ENCODE measurements at regions not wholly inside any gene's neighbourhood (a gene's known extent, or its start where the extent isn't known, plus 50 kb on each side); places are given as distances from the start of the nearest gene placed in this dataset.

GRCh38 chr18:44518091-44518615, 162.5 kb upstream of the SETBP1 start:
- intact Hi-C loops (cut with micrococcal nuclease): no loop called here
- ChIA-PET POLR2A (no interaction called here), CTCF (no interaction called here)
- DNase-seq: no peak
- H3K9me3 Mint-ChIP-seq: no peaks in the 10 kb centered on the region
- TF ChIP-seq CTCF (IDR thresholded peaks at IDR 0.05): no peak
- no peaks in the 10 kb centered on the region for H3K4me1 Mint-ChIP-seq (ENCODE audit: low read depth)
- no peaks in the 10 kb centered on the region for H3K27me3 Mint-ChIP-seq
- no peak overlapping the region for H3K27ac Mint-ChIP-seq
- ATAC-seq: no peak
- no peak overlapping the region for H3K4me3 Mint-ChIP-seq
- H3K36me3 Mint-ChIP-seq (ENCODE audit: low read depth): no peaks in the 10 kb centered on the region

GRCh38 chr18:44518666-44519065, 162.0 kb upstream of the SETBP1 start:
- H3K9me3 Mint-ChIP-seq: no peaks in the 10 kb centered on the region
- ChIA-PET CTCF (no interaction called here), POLR2A (no interaction called here)
- H3K4me1 Mint-ChIP-seq (ENCODE audit: low read depth): no peaks in the 10 kb centered on the region
- no peak overlapping the region for H3K27ac Mint-ChIP-seq
- no peaks in the 10 kb centered on the region for H3K36me3 Mint-ChIP-seq (ENCODE audit: low read depth)
- H3K27me3 Mint-ChIP-seq: no peaks in the 10 kb centered on the region
- intact Hi-C loops (cut with micrococcal nuclease): no loop called here
- H3K4me3 Mint-ChIP-seq: no peak overlapping the region
- DNase-seq: no peak
- TF ChIP-seq CTCF (IDR thresholded peaks at IDR 0.05): no peak
- ATAC-seq: no peak

- TF ChIP-seq CTCF (IDR thresholded peaks at IDR 0.05): no peak
- Mint-ChIP-seq H3K36me3 (ENCODE audit: low read depth) (no peaks in the 10 kb centered on the region), H3K4me1 (ENCODE audit: low read depth) (peaks cover under 1% of the 10 kb centered on the region), H3K27ac (no peak overlapping the region), H3K4me3 (no peak overlapping the region), H3K9me3 (no peaks in the 10 kb centered on the region), H3K27me3 (no peaks in the 10 kb centered on the region)
- ChIA-PET CTCF (no interaction called here), POLR2A (interaction anchor here (0.6 kb wide), 1 partner anchor 194 kb away, joined by 3 read pairs; no protein-coding TSS in a partner anchor)
- DNase-seq (no peak), ATAC-seq (no peak)
- intact Hi-C loops (cut with micrococcal nuclease): no loop called here
Observed at GRCh38 chr18:44520981-44521667, 159.6 kb upstream of the SETBP1 start.

GRCh38 chr18:44521668-44522022, 159.0 kb upstream of the SETBP1 start:
- POLR2A ChIA-PET: no interaction called here
- DNase-seq: no peak
- CTCF ChIA-PET: no interaction called here
- Mint-ChIP-seq H3K4me1 (ENCODE audit: low read depth) (peaks cover 5% of the 10 kb centered on the region), H3K27ac (no peak overlapping the region), H3K9me3 (no peaks in the 10 kb centered on the region), H3K36me3 (ENCODE audit: low read depth) (no peaks in the 10 kb centered on the region), H3K4me3 (no peak overlapping the region), H3K27me3 (no peaks in the 10 kb centered on the region)
- intact Hi-C loops (cut with micrococcal nuclease): no loop called here
- no peak for ATAC-seq
- TF ChIP-seq CTCF (IDR thresholded peaks at IDR 0.05): no peak

GRCh38 chr18:44526705-44527415, 153.8 kb upstream of the SETBP1 start:
- Mint-ChIP-seq H3K4me3 (no peak overlapping the region), H3K27me3 (peaks cover 2% of the 10 kb centered on the region), H3K9me3 (no peaks in the 10 kb centered on the region), H3K36me3 (ENCODE audit: low read depth) (no peaks in the 10 kb centered on the region), H3K4me1 (ENCODE audit: low read depth) (peaks cover 12% of the 10 kb centered on the region), H3K27ac (no peak overlapping the region)
- CTCF ChIA-PET: no interaction called here
- DNase-seq: no peak
- POLR2A ChIA-PET: no interaction called here
- no peak for TF ChIP-seq CTCF (IDR thresholded peaks at IDR 0.05)
- ATAC-seq: no peak
- intact Hi-C loops (cut with micrococcal nuclease): no loop called here

All from activated CD8-positive, alpha-beta T cell treated with anti-CD3 and anti-CD28 coated beads for 36 hours (primary cell).